ENCODE measurements at regions not wholly inside any gene's neighbourhood (a gene's known extent, or its start where the extent isn't known, plus 50 kb on each side); places are given as distances from the start of the nearest gene placed in this dataset.

- no peak overlapping the region for H3K4me2 ChIP-seq (ENCODE audit: low read depth, low read length)
- DNase-seq (no peak), ATAC-seq (ENCODE audit: low read depth) (no peak)
- no peak overlapping the region for H2AFZ ChIP-seq (replicated peaks; ENCODE audit: low read length, poor library complexity)
- H3K27me3 ChIP-seq (ENCODE audit: control insufficient read depth, insufficient read depth, low read length) = no peaks in the 10 kb centered on the region
- no peak overlapping the region for H2AK5ac ChIP-seq (ENCODE audit: low read depth, low read length)
- H3K4ac ChIP-seq (ENCODE audit: low read depth, low read length) = no peak overlapping the region
- no peak overlapping the region for H2BK5ac ChIP-seq (ENCODE audit: low read depth, low read length, poor library complexity, severe bottlenecking)
- H3K18ac ChIP-seq (ENCODE audit: low read depth, low read length) = no peak overlapping the region
- H3K4me1 ChIP-seq (ENCODE audit: control insufficient read depth, insufficient read depth, low read length) = no peaks in the 10 kb centered on the region
- intact Hi-C loops (cut with micrococcal nuclease) (no loop called here), in situ Hi-C loops (cut with MboI; ENCODE audit: low sequenced_read_pairs) (no loop called here), dilution Hi-C loops (cut with HindIII; ENCODE audit: low sequenced_read_pairs, unreplicated experiment) (no loop called here)
- no peak overlapping the region for H3K27ac ChIP-seq (ENCODE audit: insufficient read depth, low read length)
- no peaks in the 10 kb centered on the region for H3K9me1 ChIP-seq (ENCODE audit: insufficient read depth, low read length)
- no peak overlapping the region for H2AK9ac ChIP-seq (replicated peaks; ENCODE audit: low read depth, low read length, poor library complexity)
- BruUV-seq (replicated peaks) = no TSS peak
- H3K4me3 ChIP-seq (ENCODE audit: insufficient read depth, low read depth, low read length) = no peak overlapping the region
- no peak overlapping the region for H4K91ac ChIP-seq (ENCODE audit: insufficient read depth, low read depth, low read length)
- POLR2A ChIA-PET (ENCODE audit: unreplicated experiment) = no interaction called here
- WGBS, 2 experiments (ENCODE audit: extremely low coverage in 2 of 2, insufficient read length in 1 of 2) = no CpG with 5 or more reads among the region's 4 CpGs
- no peaks in the 10 kb centered on the region for H3K36me3 ChIP-seq (ENCODE audit: control insufficient read depth, insufficient read depth, low read length)
- H3K23ac ChIP-seq (ENCODE audit: low read depth, low read length) = no peak overlapping the region
- H4K20me1 ChIP-seq (ENCODE audit: insufficient read depth, low read length) = no peaks in the 10 kb centered on the region
- no peak for TF ChIP-seq BHLHE40 (IDR thresholded peaks at IDR 0.05; ENCODE audit: low read depth, low read length)
- no peak for TF ChIP-seq MXI1 (IDR thresholded peaks at IDR 0.05; ENCODE audit: borderline replicate concordance, low read depth, low read length)
- no peak for TF ChIP-seq MAFK (IDR thresholded peaks at IDR 0.05; ENCODE audit: low read depth, low read length)
- TF ChIP-seq RAD21 (IDR thresholded peaks at IDR 0.05; ENCODE audit: low read length) = no peak
- TF ChIP-seq POLR2A (IDR thresholded peaks at IDR 0.05; ENCODE audit: low read depth, low read length) = no peak
- TF ChIP-seq CEBPB (IDR thresholded peaks at IDR 0.05; ENCODE audit: low read depth, low read length) = no peak
- TF ChIP-seq CHD1 (IDR thresholded peaks at IDR 0.05; ENCODE audit: low read depth, low read length) = no peak
- no peak for TF ChIP-seq RCOR1 (IDR thresholded peaks at IDR 0.05; ENCODE audit: insufficient replicate concordance, low read length)
- TF ChIP-seq FOS (IDR thresholded peaks at IDR 0.05; ENCODE audit: low read depth, low read length) = no peak
- TF ChIP-seq, protein P1, sequence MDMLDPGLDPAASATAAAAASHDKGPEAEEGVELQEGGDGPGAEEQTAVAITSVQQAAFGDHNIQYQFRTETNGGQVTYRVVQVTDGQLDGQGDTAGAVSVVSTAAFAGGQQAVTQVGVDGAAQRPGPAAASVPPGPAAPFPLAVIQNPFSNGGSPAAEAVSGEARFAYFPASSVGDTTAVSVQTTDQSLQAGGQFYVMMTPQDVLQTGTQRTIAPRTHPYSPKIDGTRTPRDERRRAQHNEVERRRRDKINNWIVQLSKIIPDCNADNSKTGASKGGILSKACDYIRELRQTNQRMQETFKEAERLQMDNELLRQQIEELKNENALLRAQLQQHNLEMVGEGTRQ (IDR thresholded peaks at IDR 0.05; ENCODE audit: low read depth, low read length) = no peak
- TF ChIP-seq, protein P2, sequence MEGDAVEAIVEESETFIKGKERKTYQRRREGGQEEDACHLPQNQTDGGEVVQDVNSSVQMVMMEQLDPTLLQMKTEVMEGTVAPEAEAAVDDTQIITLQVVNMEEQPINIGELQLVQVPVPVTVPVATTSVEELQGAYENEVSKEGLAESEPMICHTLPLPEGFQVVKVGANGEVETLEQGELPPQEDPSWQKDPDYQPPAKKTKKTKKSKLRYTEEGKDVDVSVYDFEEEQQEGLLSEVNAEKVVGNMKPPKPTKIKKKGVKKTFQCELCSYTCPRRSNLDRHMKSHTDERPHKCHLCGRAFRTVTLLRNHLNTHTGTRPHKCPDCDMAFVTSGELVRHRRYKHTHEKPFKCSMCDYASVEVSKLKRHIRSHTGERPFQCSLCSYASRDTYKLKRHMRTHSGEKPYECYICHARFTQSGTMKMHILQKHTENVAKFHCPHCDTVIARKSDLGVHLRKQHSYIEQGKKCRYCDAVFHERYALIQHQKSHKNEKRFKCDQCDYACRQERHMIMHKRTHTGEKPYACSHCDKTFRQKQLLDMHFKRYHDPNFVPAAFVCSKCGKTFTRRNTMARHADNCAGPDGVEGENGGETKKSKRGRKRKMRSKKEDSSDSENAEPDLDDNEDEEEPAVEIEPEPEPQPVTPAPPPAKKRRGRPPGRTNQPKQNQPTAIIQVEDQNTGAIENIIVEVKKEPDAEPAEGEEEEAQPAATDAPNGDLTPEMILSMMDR (conservative IDR thresholded peaks at IDR 0.05; ENCODE audit: low read depth, low read length) = no peak
- TF ChIP-seq ELK1 (IDR thresholded peaks at IDR 0.05; ENCODE audit: borderline replicate concordance, low read depth, low read length) = no peak
- TF ChIP-seq MAZ (IDR thresholded peaks at IDR 0.05; ENCODE audit: borderline replicate concordance, low read depth, low read length) = no peak
- no peak for TF ChIP-seq NFE2L2 (IDR thresholded peaks at IDR 0.05; ENCODE audit: low read depth, low read length)
- H2BK120ac ChIP-seq (ENCODE audit: low read depth, low read length) = no peak overlapping the region
- H3K9ac ChIP-seq (ENCODE audit: low read depth, low read length) = no peak overlapping the region
- no peak overlapping the region for H3K56ac ChIP-seq (ENCODE audit: extremely low read depth, insufficient read depth, low read length)
- no peak overlapping the region for H4K5ac ChIP-seq (ENCODE audit: low read depth, low read length)
- no peak overlapping the region for H4K8ac ChIP-seq (ENCODE audit: low read depth in 2 of 2, low read length in 2 of 2)
- 0 out of 2 replicates have a peak, but pooled peaks cover 2% of the 10 kb centered on the region for H3K9me3 ChIP-seq (ENCODE audit: control insufficient read depth, insufficient read depth, low read length)
- no peak overlapping the region for H3K14ac ChIP-seq (replicated peaks; ENCODE audit: low read depth, low read length)
- H2BK20ac ChIP-seq (ENCODE audit: low read depth, low read length) = no peak overlapping the region
- CTCF ChIA-PET = no interaction called here
- no peaks in the 10 kb centered on the region for H3K79me1 ChIP-seq (ENCODE audit: low read depth in 1 of 2, low read length in 2 of 2)
- no peak overlapping the region for H2BK15ac ChIP-seq (ENCODE audit: low read depth, low read length)
These were observed 108.9 kb upstream of the EEF2KMT start for GRCh38 chr16:5206331-5206990.
